HG03457 (cell line): ENCODE measurements at regions not wholly inside any gene's neighbourhood (a gene's known extent, or its start where the extent isn't known, plus 50 kb on each side); places are given as distances from the start of the nearest gene placed in this dataset.

Experiments used
- ATAC-seq: cut with Tn5 transposase; IDR thresholded peaks from one replicate; pipeline ENCODE4 v1.9.1; 2021; ENCODE audit warnings: moderate number of reproducible peaks; ENCODE audit not compliant: unreplicated experiment

DNA sequence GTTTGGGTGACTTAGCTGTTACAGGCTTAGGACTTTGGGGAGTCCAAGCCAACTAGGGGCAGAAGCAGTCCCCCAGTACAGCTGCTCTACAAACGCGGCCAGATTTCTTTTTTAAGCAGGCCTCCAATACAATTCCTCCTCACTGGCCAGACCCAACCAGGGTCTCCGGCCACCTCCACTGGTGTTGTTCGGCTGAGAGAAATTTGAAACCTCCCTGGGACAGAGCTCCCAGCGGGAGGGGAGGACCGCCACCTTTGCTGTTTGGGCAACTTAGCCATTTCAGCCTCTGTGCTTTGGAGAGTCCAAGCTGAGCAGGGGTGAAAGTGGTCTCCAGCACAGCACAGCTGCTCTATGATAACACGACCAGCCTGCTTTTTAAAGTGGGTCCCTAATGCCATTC, 59.4 kb upstream of the KHDRBS2 start:
- no peak for ATAC-seq

DNA sequence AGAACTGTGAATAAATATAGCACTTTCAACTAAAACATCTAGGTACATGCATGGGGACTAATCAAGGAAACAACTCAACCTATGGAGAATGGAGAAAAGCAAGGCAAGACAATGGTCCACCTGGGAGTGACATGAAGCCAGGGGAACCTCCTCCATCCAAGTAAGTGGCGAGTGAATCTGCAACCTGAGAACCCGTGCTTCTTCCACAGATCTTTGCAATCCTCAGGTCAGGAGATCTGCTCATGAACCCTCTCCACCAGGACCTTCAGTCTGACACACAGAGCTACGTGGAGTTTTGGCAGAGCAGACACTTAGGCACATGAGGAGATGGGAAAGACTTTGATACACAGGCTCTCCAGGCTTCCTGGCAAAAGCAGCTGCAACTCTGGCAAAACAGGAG, 58.8 kb upstream of the KHDRBS2 start:
- no peak for ATAC-seq

GRCh38 chr6:62338477-62338876, 52.5 kb upstream of the KHDRBS2 start:
- ATAC-seq = no peak
